ENCODE measurements at regions not wholly inside any gene's neighbourhood (a gene's known extent, or its start where the extent isn't known, plus 50 kb on each side); places are given as distances from the start of the nearest gene placed in this dataset.

DNA sequence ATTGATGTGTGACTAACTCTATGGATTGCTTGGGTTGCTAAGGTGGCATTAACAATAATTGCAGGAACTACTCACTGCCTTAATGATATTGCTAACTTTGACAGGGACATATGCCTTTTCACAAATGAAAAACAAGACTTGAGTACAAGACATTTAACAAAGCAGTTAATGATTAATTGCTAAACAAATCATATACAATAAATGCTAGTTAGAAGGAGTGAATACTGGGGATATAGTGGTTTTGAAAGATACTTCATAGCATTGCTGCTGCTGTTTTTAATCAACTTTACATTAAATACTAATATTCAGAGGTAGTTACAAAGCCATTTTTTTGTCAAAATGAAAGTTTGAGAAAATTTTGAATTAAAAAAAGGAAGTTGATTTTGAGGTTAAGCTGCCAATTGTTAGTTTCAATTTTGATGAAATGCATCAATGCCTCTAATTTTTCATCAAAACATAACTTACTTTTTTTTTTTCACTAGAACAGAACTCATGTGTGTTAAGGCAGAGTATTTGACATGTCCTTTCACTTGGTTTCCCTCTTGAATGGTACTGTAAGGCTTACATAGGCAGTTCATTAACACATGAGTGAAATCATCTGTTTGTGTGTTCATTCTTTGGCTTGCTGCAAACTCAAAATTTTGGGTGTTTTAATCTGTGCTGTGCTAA is 106.2 kb upstream of the SEMA3D start:
- no peak for DNase-seq (ENCODE audit: low spot score in 2 of 2)
- no peaks in the 10 kb centered on the region for H3K4me1 ChIP-seq
- no peak overlapping the region for H3K4me3 ChIP-seq
- TF ChIP-seq EP300 (IDR thresholded peaks at IDR 0.05) (no peak), POLR2AphosphoS5 (IDR thresholded peaks at IDR 0.05) (no peak), POLR2A (IDR thresholded peaks at IDR 0.05) (no peak)
- TF ChIP-seq, protein P1, sequence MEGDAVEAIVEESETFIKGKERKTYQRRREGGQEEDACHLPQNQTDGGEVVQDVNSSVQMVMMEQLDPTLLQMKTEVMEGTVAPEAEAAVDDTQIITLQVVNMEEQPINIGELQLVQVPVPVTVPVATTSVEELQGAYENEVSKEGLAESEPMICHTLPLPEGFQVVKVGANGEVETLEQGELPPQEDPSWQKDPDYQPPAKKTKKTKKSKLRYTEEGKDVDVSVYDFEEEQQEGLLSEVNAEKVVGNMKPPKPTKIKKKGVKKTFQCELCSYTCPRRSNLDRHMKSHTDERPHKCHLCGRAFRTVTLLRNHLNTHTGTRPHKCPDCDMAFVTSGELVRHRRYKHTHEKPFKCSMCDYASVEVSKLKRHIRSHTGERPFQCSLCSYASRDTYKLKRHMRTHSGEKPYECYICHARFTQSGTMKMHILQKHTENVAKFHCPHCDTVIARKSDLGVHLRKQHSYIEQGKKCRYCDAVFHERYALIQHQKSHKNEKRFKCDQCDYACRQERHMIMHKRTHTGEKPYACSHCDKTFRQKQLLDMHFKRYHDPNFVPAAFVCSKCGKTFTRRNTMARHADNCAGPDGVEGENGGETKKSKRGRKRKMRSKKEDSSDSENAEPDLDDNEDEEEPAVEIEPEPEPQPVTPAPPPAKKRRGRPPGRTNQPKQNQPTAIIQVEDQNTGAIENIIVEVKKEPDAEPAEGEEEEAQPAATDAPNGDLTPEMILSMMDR (IDR thresholded peaks at IDR 0.05), result no peak
- no peaks in the 10 kb centered on the region for H3K36me3 ChIP-seq
- H3K27me3 ChIP-seq, result no peaks in the 10 kb centered on the region
- no peak overlapping the region for H3K27ac ChIP-seq
- H3K9me3 ChIP-seq, result no peaks in the 10 kb centered on the region

DNA sequence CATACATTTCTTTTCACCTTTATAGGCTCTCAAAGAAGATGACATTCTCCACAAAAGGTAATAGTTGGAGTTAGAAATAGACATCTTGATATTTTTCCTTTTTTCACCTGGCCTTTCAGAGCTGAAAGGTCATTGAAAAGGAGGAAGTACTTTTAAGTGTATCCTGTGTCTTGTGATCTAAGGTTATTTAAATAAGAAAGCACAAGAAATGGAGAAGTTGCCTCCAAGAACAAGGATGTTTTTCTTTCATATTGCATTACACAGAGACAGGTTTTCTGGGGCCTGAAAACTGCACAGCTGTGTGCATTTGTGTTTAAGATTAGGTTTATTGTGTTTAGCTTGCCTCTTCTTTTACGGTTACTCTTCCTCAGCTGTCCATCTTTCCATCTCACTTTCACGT is 103.4 kb upstream of the SEMA3D start:
- Histone ChIP-seq H3K27ac (no peak overlapping the region), H3K27me3 (no peaks in the 10 kb centered on the region), H3K36me3 (no peaks in the 10 kb centered on the region), H3K4me3 (no peak overlapping the region), H3K9me3 (no peaks in the 10 kb centered on the region), H3K4me1 (peaks cover 3% of the 10 kb centered on the region)
- WGBS, result 84% methylated on average over 2 of the region's 2 CpGs
- DNase-seq (ENCODE audit: low spot score in 2 of 2), result no peak
- TF ChIP-seq, protein P1 (IDR thresholded peaks at IDR 0.05), result no peak
- TF ChIP-seq EP300 (IDR thresholded peaks at IDR 0.05), result no peak
- TF ChIP-seq POLR2A (IDR thresholded peaks at IDR 0.05), result no peak
- no peak for TF ChIP-seq POLR2AphosphoS5 (IDR thresholded peaks at IDR 0.05)

DNA sequence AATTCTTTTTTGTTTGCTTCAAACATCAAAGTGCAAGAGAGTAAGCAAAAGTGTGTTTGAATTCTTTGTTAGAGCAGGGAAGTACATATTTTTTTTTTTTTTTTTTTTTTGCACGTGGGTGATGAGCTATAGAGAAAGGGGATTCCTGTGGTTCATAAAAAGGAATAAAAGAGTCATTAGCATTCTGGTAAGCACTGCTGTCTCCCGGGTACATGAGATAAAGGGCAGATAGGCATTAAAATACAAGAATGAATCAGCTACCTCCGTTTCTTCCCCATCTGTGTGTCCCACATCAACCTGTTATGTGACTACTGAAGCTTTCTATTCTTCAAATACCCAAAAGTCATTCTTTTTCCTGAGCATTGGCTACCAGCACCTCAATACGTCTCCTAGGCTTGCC is 102.4 kb upstream of the SEMA3D start:
- H3K4me3 ChIP-seq, result no peak overlapping the region
- DNase-seq (ENCODE audit: low spot score in 2 of 2), result no peak
- TF ChIP-seq POLR2A (IDR thresholded peaks at IDR 0.05) (no peak), EP300 (IDR thresholded peaks at IDR 0.05) (no peak), POLR2AphosphoS5 (IDR thresholded peaks at IDR 0.05) (no peak)
- TF ChIP-seq, protein P1 (IDR thresholded peaks at IDR 0.05), result no peak

DNA sequence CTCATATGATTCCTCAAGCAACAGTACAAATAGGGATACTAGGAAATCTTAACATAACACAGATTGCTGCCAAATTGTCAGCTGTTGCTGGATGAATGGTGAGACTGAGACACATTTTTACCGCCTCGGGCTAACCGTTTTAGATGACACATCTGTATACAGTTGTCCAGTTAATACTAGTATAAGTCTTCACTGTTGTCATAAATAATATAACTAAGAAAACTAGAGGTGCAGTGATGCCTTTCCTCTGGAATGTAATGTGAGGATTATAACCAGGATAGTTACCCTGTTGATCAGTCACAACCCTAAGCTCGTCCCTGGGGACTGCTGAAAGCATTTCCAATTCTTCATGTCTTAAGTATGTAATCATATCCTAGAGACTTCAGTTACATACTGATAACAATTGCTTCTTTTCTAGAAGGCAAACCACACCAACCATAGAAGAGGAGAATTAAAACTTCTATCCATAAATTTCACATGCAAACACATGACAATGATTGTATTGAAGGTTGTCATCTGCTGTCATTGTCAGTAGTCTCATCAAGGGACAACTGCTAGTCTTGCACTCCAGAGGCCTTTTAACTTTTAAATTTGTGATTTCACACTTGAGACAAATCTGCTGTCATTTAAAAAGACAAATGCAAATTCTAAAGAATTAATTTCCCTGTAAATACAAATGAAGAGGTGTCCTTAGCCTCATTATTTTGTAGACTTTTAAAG is 100.4 kb upstream of the SEMA3D start:
- DNase-seq (ENCODE audit: low spot score in 2 of 2), result no peak
- TF ChIP-seq POLR2AphosphoS5 (IDR thresholded peaks at IDR 0.05) (no peak), EP300 (IDR thresholded peaks at IDR 0.05) (no peak), POLR2A (IDR thresholded peaks at IDR 0.05) (no peak)
- TF ChIP-seq, protein P1 (IDR thresholded peaks at IDR 0.05), result no peak
- Histone ChIP-seq H3K9me3 (no peaks in the 10 kb centered on the region), H3K4me1 (peaks cover 3% of the 10 kb centered on the region), H3K36me3 (no peaks in the 10 kb centered on the region), H3K27ac (no peak overlapping the region), H3K27me3 (no peaks in the 10 kb centered on the region), H3K4me3 (no peak overlapping the region)
- WGBS, result 47% methylated on average over 4 of the region's 4 CpGs

More for the DNA sequence above, 102.4 kb upstream of the SEMA3D start:
- H3K27ac ChIP-seq, result no peak overlapping the region
- 59% methylated on average over 4 of the region's 4 CpGs for WGBS
- no peaks in the 10 kb centered on the region for H3K36me3 ChIP-seq
- H3K27me3 ChIP-seq, result no peaks in the 10 kb centered on the region
- no peaks in the 10 kb centered on the region for H3K9me3 ChIP-seq
- H3K4me1 ChIP-seq, result peaks cover 3% of the 10 kb centered on the region

DNA sequence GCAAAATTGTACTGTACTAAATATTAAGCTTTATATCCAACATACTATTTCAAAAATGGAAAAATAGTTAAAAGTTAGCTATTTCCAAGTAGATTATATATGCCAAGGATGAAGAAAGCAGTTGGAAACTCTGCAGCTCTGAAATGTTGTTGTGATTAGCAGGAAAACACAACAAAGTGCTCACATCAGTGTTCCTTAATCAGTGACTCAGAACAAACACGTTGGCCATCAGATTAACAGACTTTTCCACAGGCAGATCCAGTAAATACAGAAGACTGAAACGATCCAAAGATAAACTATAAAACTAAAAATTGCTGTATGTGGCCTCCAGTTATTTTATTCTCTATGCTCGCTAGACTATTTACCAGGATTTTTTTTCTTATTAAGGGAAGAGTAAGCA is 99.6 kb upstream of the SEMA3D start:
- WGBS, result 27% methylated on average over 3 of the region's 3 CpGs
- no peak overlapping the region for H3K4me3 ChIP-seq
- no peak overlapping the region for H3K27ac ChIP-seq
- TF ChIP-seq, protein P1 (IDR thresholded peaks at IDR 0.05), result no peak
- TF ChIP-seq POLR2AphosphoS5 (IDR thresholded peaks at IDR 0.05), result no peak
- no peak for TF ChIP-seq EP300 (IDR thresholded peaks at IDR 0.05)
- no peak for TF ChIP-seq POLR2A (IDR thresholded peaks at IDR 0.05)
- no peaks in the 10 kb centered on the region for H3K9me3 ChIP-seq
- no peaks in the 10 kb centered on the region for H3K27me3 ChIP-seq
- no peaks in the 10 kb centered on the region for H3K36me3 ChIP-seq
- peaks cover 3% of the 10 kb centered on the region for H3K4me1 ChIP-seq
- DNase-seq (ENCODE audit: low spot score in 2 of 2), result no peak
